K562 (cell line): ENCODE measurements at regions not wholly inside any gene's neighbourhood (a gene's known extent, or its start where the extent isn't known, plus 50 kb on each side); places are given as distances from the start of the nearest gene placed in this dataset.

Experiments
- HNRNPUL1 ChIP-seq: fragments of 200-400 bp; formaldehyde crosslinking; IDR thresholded peaks from 2 replicates; pipeline ENCODE4 v1.6.1; 2017; ENCODE audit warnings: low read length
- KAT8 ChIP-seq: fragments of 450-650 bp; IDR thresholded peaks from 2 replicates; pipeline ENCODE4 v1.6.1; 2016; ENCODE audit warnings: low read depth, mild to moderate bottlenecking
- SMC3 ChIP-seq: conservative IDR thresholded peaks from 2 replicates; pipeline ENCODE4 v1.6.1; 2011; ENCODE audit warnings: low read depth, low read length, improper control_type of control experiment; ENCODE audit not compliant: insufficient read depth
- SPI1 ChIP-seq: IDR thresholded peaks from 2 replicates; pipeline ENCODE4 v1.6.1; 2011; ENCODE audit warnings: low read depth, low read length, control low read depth, borderline replicate concordance
- TF ChIP-seq, protein P1 (sequence below), 3 experiments: IDR thresholded peaks in 2 of 3; conservative IDR thresholded peaks in 1 of 3; 2 replicates each; pipeline ENCODE4 v1.5.1; 2011 to 2012; ENCODE audit warnings: low read length in 3 of 3, mild to moderate bottlenecking in 3 of 3, control low read depth in 2 of 3, improper control_type of control experiment in 1 of 3, inconsistent platforms in 1 of 3, low read depth in 1 of 3, mixed read lengths in 1 of 3, moderate library complexity in 1 of 3; ENCODE audit not compliant: insufficient read depth in 2 of 3
- TF ChIP-seq, protein P2 (sequence below): fragments of 150-350 bp; IDR thresholded peaks from 2 replicates; pipeline ENCODE4 v1.6.1; 2014; ENCODE audit warnings: low read depth, mild to moderate bottlenecking, low read length, borderline replicate concordance
- TF ChIP-seq, protein P3 (sequence below): fragments of 250-450 bp; sonication (Bioruptor Pico); IDR thresholded peaks from 2 replicates; pipeline ENCODE4 v1.5.0; 2020; ENCODE audit warnings: mild to moderate bottlenecking
- TF ChIP-seq, protein P4 (sequence below): fragments of 450-650 bp; IDR thresholded peaks from one replicate; pipeline ENCODE4 v1.6.1; 2018; ENCODE audit warnings: mild to moderate bottlenecking, moderate library complexity; ENCODE audit not compliant: partially characterized antibody
- TF ChIP-seq, protein P5 (sequence below): sonication (generic); formaldehyde crosslinking; IDR thresholded peaks from 2 replicates; pipeline ENCODE4 v1.8.1; 2023; ENCODE audit warnings: mild to moderate bottlenecking, missing genetic modification reagents
- TF ChIP-seq, protein P6 (sequence below), 2 experiments: fragments of 450-650 bp; formaldehyde crosslinking in 1 of 2; IDR thresholded peaks; 2 replicates each; pipeline versions ENCODE4 v1.4.0 to v1.6.1; 2014 to 2020; ENCODE audit warnings: mild to moderate bottlenecking in 2 of 2, borderline replicate concordance in 1 of 2, low read depth in 1 of 2

DNA sequence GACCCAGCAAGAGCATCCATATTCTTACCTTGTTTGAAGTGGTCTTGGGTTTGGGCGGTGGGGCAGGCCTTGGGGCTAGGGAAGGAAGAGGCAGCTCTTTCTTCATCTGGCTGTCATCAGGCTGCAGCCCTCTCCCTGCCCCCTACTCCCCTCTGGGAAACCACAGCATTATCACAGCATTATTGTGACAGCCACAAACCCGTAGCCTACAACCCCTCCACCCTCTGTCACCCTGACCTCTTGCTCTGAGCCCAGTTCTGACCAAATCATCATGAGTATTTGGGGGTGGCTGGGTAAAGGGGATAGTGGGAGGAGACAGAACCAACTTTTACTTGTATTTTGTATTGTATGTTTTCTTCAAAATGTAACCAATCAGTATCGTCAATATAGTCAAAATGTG, 94.3 kb upstream of the ARRDC3 start:
- TF ChIP-seq, protein P1, sequence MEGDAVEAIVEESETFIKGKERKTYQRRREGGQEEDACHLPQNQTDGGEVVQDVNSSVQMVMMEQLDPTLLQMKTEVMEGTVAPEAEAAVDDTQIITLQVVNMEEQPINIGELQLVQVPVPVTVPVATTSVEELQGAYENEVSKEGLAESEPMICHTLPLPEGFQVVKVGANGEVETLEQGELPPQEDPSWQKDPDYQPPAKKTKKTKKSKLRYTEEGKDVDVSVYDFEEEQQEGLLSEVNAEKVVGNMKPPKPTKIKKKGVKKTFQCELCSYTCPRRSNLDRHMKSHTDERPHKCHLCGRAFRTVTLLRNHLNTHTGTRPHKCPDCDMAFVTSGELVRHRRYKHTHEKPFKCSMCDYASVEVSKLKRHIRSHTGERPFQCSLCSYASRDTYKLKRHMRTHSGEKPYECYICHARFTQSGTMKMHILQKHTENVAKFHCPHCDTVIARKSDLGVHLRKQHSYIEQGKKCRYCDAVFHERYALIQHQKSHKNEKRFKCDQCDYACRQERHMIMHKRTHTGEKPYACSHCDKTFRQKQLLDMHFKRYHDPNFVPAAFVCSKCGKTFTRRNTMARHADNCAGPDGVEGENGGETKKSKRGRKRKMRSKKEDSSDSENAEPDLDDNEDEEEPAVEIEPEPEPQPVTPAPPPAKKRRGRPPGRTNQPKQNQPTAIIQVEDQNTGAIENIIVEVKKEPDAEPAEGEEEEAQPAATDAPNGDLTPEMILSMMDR (IDR thresholded peaks at IDR 0.05 in 2 of 3, conservative IDR thresholded peaks at IDR 0.05 in 1 of 3; ENCODE audit: insufficient read depth in 2 of 3, low read depth in 1 of 3, low read length in 3 of 3): no peak
- TF ChIP-seq SPI1 (no peak), KAT8 (no peak), HNRNPUL1 (no peak), SMC3 (no peak)
- TF ChIP-seq, protein P2, sequence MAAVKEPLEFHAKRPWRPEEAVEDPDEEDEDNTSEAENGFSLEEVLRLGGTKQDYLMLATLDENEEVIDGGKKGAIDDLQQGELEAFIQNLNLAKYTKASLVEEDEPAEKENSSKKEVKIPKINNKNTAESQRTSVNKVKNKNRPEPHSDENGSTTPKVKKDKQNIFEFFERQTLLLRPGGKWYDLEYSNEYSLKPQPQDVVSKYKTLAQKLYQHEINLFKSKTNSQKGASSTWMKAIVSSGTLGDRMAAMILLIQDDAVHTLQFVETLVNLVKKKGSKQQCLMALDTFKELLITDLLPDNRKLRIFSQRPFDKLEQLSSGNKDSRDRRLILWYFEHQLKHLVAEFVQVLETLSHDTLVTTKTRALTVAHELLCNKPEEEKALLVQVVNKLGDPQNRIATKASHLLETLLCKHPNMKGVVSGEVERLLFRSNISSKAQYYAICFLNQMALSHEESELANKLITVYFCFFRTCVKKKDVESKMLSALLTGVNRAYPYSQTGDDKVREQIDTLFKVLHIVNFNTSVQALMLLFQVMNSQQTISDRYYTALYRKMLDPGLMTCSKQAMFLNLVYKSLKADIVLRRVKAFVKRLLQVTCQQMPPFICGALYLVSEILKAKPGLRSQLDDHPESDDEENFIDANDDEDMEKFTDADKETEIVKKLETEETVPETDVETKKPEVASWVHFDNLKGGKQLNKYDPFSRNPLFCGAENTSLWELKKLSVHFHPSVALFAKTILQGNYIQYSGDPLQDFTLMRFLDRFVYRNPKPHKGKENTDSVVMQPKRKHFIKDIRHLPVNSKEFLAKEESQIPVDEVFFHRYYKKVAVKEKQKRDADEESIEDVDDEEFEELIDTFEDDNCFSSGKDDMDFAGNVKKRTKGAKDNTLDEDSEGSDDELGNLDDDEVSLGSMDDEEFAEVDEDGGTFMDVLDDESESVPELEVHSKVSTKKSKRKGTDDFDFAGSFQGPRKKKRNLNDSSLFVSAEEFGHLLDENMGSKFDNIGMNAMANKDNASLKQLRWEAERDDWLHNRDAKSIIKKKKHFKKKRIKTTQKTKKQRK: no peak
- TF ChIP-seq, protein P3, sequence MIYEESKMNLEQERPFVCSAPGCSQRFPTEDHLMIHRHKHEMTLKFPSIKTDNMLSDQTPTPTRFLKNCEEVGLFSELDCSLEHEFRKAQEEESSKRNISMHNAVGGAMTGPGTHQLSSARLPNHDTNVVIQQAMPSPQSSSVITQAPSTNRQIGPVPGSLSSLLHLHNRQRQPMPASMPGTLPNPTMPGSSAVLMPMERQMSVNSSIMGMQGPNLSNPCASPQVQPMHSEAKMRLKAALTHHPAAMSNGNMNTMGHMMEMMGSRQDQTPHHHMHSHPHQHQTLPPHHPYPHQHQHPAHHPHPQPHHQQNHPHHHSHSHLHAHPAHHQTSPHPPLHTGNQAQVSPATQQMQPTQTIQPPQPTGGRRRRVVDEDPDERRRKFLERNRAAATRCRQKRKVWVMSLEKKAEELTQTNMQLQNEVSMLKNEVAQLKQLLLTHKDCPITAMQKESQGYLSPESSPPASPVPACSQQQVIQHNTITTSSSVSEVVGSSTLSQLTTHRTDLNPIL (CRISPR knock-in tag): no peak
- TF ChIP-seq, protein P4, sequence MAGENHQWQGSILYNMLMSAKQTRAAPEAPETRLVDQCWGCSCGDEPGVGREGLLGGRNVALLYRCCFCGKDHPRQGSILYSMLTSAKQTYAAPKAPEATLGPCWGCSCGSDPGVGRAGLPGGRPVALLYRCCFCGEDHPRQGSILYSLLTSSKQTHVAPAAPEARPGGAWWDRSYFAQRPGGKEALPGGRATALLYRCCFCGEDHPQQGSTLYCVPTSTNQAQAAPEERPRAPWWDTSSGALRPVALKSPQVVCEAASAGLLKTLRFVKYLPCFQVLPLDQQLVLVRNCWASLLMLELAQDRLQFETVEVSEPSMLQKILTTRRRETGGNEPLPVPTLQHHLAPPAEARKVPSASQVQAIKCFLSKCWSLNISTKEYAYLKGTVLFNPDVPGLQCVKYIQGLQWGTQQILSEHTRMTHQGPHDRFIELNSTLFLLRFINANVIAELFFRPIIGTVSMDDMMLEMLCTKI: no peak
- TF ChIP-seq, protein P5, sequence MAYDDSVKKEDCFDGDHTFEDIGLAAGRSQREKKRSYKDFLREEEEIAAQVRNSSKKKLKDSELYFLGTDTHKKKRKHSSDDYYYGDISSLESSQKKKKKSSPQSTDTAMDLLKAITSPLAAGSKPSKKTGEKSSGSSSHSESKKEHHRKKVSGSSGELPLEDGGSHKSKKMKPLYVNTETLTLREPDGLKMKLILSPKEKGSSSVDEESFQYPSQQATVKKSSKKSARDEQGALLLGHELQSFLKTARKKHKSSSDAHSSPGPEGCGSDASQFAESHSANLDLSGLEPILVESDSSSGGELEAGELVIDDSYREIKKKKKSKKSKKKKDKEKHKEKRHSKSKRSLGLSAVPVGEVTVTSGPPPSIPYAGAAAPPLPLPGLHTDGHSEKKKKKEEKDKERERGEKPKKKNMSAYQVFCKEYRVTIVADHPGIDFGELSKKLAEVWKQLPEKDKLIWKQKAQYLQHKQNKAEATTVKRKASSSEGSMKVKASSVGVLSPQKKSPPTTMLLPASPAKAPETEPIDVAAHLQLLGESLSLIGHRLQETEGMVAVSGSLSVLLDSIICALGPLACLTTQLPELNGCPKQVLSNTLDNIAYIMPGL (CRISPR knock-in tag): no peak
- TF ChIP-seq, protein P6, sequence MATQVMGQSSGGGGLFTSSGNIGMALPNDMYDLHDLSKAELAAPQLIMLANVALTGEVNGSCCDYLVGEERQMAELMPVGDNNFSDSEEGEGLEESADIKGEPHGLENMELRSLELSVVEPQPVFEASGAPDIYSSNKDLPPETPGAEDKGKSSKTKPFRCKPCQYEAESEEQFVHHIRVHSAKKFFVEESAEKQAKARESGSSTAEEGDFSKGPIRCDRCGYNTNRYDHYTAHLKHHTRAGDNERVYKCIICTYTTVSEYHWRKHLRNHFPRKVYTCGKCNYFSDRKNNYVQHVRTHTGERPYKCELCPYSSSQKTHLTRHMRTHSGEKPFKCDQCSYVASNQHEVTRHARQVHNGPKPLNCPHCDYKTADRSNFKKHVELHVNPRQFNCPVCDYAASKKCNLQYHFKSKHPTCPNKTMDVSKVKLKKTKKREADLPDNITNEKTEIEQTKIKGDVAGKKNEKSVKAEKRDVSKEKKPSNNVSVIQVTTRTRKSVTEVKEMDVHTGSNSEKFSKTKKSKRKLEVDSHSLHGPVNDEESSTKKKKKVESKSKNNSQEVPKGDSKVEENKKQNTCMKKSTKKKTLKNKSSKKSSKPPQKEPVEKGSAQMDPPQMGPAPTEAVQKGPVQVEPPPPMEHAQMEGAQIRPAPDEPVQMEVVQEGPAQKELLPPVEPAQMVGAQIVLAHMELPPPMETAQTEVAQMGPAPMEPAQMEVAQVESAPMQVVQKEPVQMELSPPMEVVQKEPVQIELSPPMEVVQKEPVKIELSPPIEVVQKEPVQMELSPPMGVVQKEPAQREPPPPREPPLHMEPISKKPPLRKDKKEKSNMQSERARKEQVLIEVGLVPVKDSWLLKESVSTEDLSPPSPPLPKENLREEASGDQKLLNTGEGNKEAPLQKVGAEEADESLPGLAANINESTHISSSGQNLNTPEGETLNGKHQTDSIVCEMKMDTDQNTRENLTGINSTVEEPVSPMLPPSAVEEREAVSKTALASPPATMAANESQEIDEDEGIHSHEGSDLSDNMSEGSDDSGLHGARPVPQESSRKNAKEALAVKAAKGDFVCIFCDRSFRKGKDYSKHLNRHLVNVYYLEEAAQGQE (IDR thresholded peaks at IDR 0.05; ENCODE audit: borderline replicate concordance): no peak
- TF ChIP-seq, protein P6 (CRISPR knock-in tag; IDR thresholded peaks at IDR 0.05; ENCODE audit: low read depth): no peak
